H1 (cell line): ENCODE measurements at regions not wholly inside any gene's neighbourhood (a gene's known extent, or its start where the extent isn't known, plus 50 kb on each side); places are given as distances from the start of the nearest gene placed in this dataset.

Experiments used
- CTCF ChIA-PET: fragments of 300-600 bp; sonication (Branson Sonifier 250); formaldehyde crosslinking; loops from one replicate; lab custom pipeline; 2021; ENCODE audit not compliant: partially characterized antibody; lab: Charles Lee
- POLR2A ChIA-PET: fragments of 300-600 bp; sonication (Branson Sonifier 250); formaldehyde crosslinking; loops from one replicate; lab custom pipeline; 2021; ENCODE audit warnings: inconsistent platforms; ENCODE audit not compliant: partially characterized antibody; lab: Charles Lee
- DNase-seq, 2 experiments: peaks; one replicate each; pipeline versions ENCODE4 v3.0.0 to v3.0.0-alpha.2; 2010 to 2022; ENCODE audit warnings: low spot score in 2 of 2, low read depth in 1 of 2, mixed read lengths in 1 of 2
- FAIRE-seq: peaks from 2 replicates; lab custom pipeline; 2011; peaks lifted over from hg19 to GRCh38; lab: Jason Lieb, UNC
- H2AFZ ChIP-seq: 2 replicates; pipeline ENCODE4 v1.8.1; 2012; ENCODE audit warnings: low read length, inconsistent platforms
- H2AK5ac ChIP-seq: 2 replicates; pipeline ENCODE4 v1.6.1; 2013; ENCODE audit warnings: low read depth, low read length
- H2BK120ac ChIP-seq: replicated peaks from 2 replicates; pipeline ENCODE3; 2013; ENCODE audit warnings: low read depth, low read length, inconsistent platforms
- H2BK12ac ChIP-seq: 2 replicates; pipeline ENCODE4 v1.6.1; 2013; ENCODE audit warnings: low read depth, low read length
- H2BK15ac ChIP-seq: 2 replicates; pipeline ENCODE4 v1.6.1; 2013; ENCODE audit warnings: low read length
- H2BK20ac ChIP-seq: 2 replicates; pipeline ENCODE4 v1.6.1; 2013; ENCODE audit warnings: low read length
- H2BK5ac ChIP-seq: 2 replicates; pipeline ENCODE4 v1.6.1; 2013; ENCODE audit warnings: low read depth, low read length
- H3K14ac ChIP-seq: 2 replicates; pipeline ENCODE4 v1.6.1; 2013; ENCODE audit warnings: inconsistent platforms; ENCODE audit not compliant: insufficient read length
- H3K18ac ChIP-seq: 2 replicates; pipeline ENCODE4 v1.6.1; 2013; ENCODE audit warnings: low read length; ENCODE audit errors: extremely low read depth
- H3K23ac ChIP-seq: 2 replicates; pipeline ENCODE4 v1.6.1; 2013; ENCODE audit warnings: inconsistent platforms; ENCODE audit not compliant: insufficient read length
- H3K23me2 ChIP-seq: 2 replicates; pipeline ENCODE4 v1.6.1; 2013; ENCODE audit warnings: low read depth, low read length
- H3K27ac ChIP-seq: 2 replicates; pipeline ENCODE4 v1.6.1; 2011; ENCODE audit warnings: low read depth, low read length, inconsistent platforms
- H3K27me3 ChIP-seq, 4 experiments: replicated peaks in 1 of 4; 1 replicate in 1 of 4; 2 replicates in 3 of 4; pipeline versions ENCODE4 v1.6.1 to v1.8.1; 2011 to 2013; ENCODE audit warnings: low read length in 3 of 4, mild to moderate bottlenecking in 3 of 4, inconsistent platforms in 2 of 4, mixed read lengths in 2 of 4, moderate library complexity in 1 of 4; ENCODE audit not compliant: control insufficient read depth in 3 of 4, insufficient read depth in 3 of 4; ENCODE audit errors: extremely low read depth in 1 of 4
- H3K36me3 ChIP-seq, 4 experiments: 2 replicates each; pipeline versions ENCODE4 v1.6.1 to v1.8.1; 2011 to 2013; ENCODE audit warnings: mild to moderate bottlenecking in 4 of 4, low read length in 3 of 4, moderate library complexity in 2 of 4, control low read depth in 1 of 4, inconsistent platforms in 1 of 4; ENCODE audit not compliant: insufficient read depth in 4 of 4, control insufficient read depth in 2 of 4
- H3K4ac ChIP-seq: replicated peaks from 2 replicates; pipeline ENCODE3; 2013; ENCODE audit warnings: low read length, low read depth, mixed read lengths, inconsistent platforms; ENCODE audit not compliant: insufficient read length
- H3K4me1 ChIP-seq, 4 experiments: replicated peaks in 1 of 4; 1 replicate in 1 of 4; 2 replicates in 3 of 4; pipeline versions ENCODE4 v1.6.1 to v1.8.1; 2011 to 2013; ENCODE audit warnings: low read length in 3 of 4, inconsistent platforms in 2 of 4, mixed read lengths in 1 of 4; ENCODE audit not compliant: insufficient read depth in 4 of 4, control insufficient read depth in 3 of 4
- H3K4me2 ChIP-seq, 2 experiments: 2 replicates each; pipeline versions ENCODE4 v1.6.1 to v1.8.1; 2011 to 2013; ENCODE audit warnings: low read depth in 2 of 2, low read length in 2 of 2, control low read depth in 1 of 2, inconsistent platforms in 1 of 2, mild to moderate bottlenecking in 1 of 2; ENCODE audit not compliant: insufficient read depth in 1 of 2
- H3K4me3 ChIP-seq, 4 experiments: fragments of 200-600, 300-600 bp in 1 of 4; sonication (generic), shearing (Covaris generic), sonication (Bioruptor Twin) in 1 of 4; 2 replicates each; pipeline versions ENCODE4 v1.5.1 to v1.8.1; 2011 to 2016; ENCODE audit warnings: low read length in 4 of 4, low read depth in 3 of 4, control low read depth in 2 of 4, inconsistent platforms in 2 of 4, mild to moderate bottlenecking in 2 of 4, mixed read lengths in 1 of 4, moderate library complexity in 1 of 4; ENCODE audit not compliant: insufficient read depth in 2 of 4; ENCODE audit errors: extremely low read depth in 1 of 4
- H3K56ac ChIP-seq: replicated peaks from 2 replicates; pipeline ENCODE3; 2013; ENCODE audit warnings: low read depth, mild to moderate bottlenecking, mixed read lengths, low read length, inconsistent platforms; ENCODE audit not compliant: insufficient read length
- H3K79me1 ChIP-seq: 2 replicates; pipeline ENCODE4 v1.6.1; 2013; ENCODE audit warnings: low read depth, low read length, control low read depth
- H3K79me2 ChIP-seq, 2 experiments: 2 replicates each; pipeline versions ENCODE4 v1.6.1 to v1.8.1; 2012 to 2013; ENCODE audit warnings: low read length in 2 of 2, mild to moderate bottlenecking in 2 of 2, inconsistent platforms in 1 of 2; ENCODE audit not compliant: insufficient read depth in 2 of 2, control insufficient read depth in 1 of 2
- H3K9ac ChIP-seq, 4 experiments: replicated peaks in 1 of 4; 1 replicate in 1 of 4; 2 replicates in 3 of 4; pipeline versions ENCODE4 v1.6.1 to v1.8.1; 2011 to 2013; ENCODE audit warnings: low read depth in 3 of 4, low read length in 3 of 4, control low read depth in 2 of 4, mild to moderate bottlenecking in 2 of 4, moderate library complexity in 2 of 4, inconsistent platforms in 1 of 4; ENCODE audit errors: extremely low read depth in 1 of 4
- H3K9me3 ChIP-seq, 2 experiments: 2 replicates each; pipeline versions ENCODE4 v1.6.1 to v1.8.1; 2012 to 2013; ENCODE audit warnings: mild to moderate bottlenecking in 2 of 2, moderate library complexity in 2 of 2, control low read depth in 1 of 2, inconsistent platforms in 1 of 2, low read depth in 1 of 2, low read length in 1 of 2, mixed read lengths in 1 of 2; ENCODE audit not compliant: insufficient read depth in 2 of 2
- H4K20me1 ChIP-seq, 2 experiments: replicated peaks in 1 of 2; 2 replicates each; pipeline versions ENCODE3 to v1.8.1; 2011 to 2013; ENCODE audit warnings: inconsistent platforms in 2 of 2, low read length in 2 of 2, mild to moderate bottlenecking in 1 of 2; ENCODE audit not compliant: insufficient read depth in 2 of 2, control insufficient read depth in 1 of 2
- H4K5ac ChIP-seq: 2 replicates; pipeline ENCODE4 v1.6.1; 2013; ENCODE audit warnings: low read length, low read depth, mixed read lengths, inconsistent platforms; ENCODE audit not compliant: insufficient read length
- H4K8ac ChIP-seq: 2 replicates; pipeline ENCODE4 v1.8.0; 2013; ENCODE audit warnings: mild to moderate bottlenecking, moderate library complexity, low read length, inconsistent platforms; ENCODE audit not compliant: insufficient read depth; ENCODE audit errors: extremely low read depth
- H4K91ac ChIP-seq: replicated peaks from 2 replicates; pipeline ENCODE3; 2013; ENCODE audit warnings: low read length, mixed read lengths, inconsistent platforms; ENCODE audit not compliant: insufficient read length
- KDM1A ChIP-seq: fragments of 200-600, 300-600 bp; sonication (generic); IDR thresholded peaks from 2 replicates; pipeline ENCODE4 v1.7.1; 2016; ENCODE audit warnings: mild to moderate bottlenecking, low read length, borderline replicate concordance
- SAP30 ChIP-seq: fragments of 300-600 bp; sonication (generic); IDR thresholded peaks from 2 replicates; pipeline ENCODE4 v1.7.1; 2012; ENCODE audit warnings: low read length, moderate library complexity, mild to moderate bottlenecking, inconsistent platforms; ENCODE audit not compliant: insufficient read depth, insufficient replicate concordance
- SP1 ChIP-seq: IDR thresholded peaks from 2 replicates; pipeline ENCODE4 v1.6.1; 2011; ENCODE audit warnings: low read depth, low read length
- WGBS, 2 experiments: shearing (Covaris generic) in 1 of 2; methylation state at CpG; one replicate each; pipeline versions ENCODE4 v1.1.6 to v1.1.7; 2013 to 2015; ENCODE audit warnings: low lambda C conversion rate in 2 of 2, mixed read lengths in 2 of 2, inconsistent platforms in 1 of 2, low coverage in 1 of 2, missing lambda C conversion rate in 1 of 2; ENCODE audit not compliant: insufficient replicate concordance in 2 of 2, insufficient coverage in 1 of 2, insufficient read length in 1 of 2; ENCODE audit errors: extremely low coverage in 1 of 2, missing lambda C conversion rate in 1 of 2; 5-methylcytosine and 5-hydroxymethylcytosine counted together
- TF ChIP-seq, protein P1 (sequence below): IDR thresholded peaks from 2 replicates; pipeline ENCODE4 v1.6.1; 2011; ENCODE audit warnings: low read depth, mild to moderate bottlenecking, low read length; ENCODE audit not compliant: insufficient read depth

DNA sequence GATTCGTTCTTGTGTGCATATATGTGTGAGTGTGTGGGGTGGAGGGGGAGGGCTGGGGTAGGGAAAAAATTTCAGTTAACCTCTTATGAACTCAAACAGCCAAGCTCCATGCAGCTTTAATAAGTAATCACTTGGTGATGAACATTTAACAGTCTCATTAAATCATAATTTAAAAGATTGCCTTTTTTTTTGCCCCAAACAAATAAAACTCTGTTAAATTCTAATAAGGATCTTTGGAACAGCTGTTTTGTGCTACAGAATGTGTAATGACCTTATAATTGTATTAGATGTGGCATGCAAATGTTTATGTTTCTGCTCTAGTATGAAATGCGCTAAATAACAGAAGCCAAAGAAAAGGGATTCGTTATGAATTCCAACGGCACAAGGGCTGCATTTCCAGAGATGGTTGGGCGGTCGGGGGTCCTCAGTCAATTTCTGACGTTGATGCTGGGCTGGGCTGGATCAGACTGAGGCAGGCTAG is 80.0 kb upstream of the RORA start:
- Histone ChIP-seq H3K27ac (no peak overlapping the region), H4K91ac (no peak overlapping the region), H2BK15ac (no peak overlapping the region), H2BK5ac (no peak overlapping the region), H3K23me2 (no peaks in the 10 kb centered on the region), H3K4me2 (no peak overlapping the region), H2AFZ (no peak overlapping the region), H3K27me3 (no peaks in the 10 kb centered on the region), H3K4me1 (no peaks in the 10 kb centered on the region), H2BK20ac (no peak overlapping the region), H3K4ac (no peak overlapping the region), H3K56ac (no peak overlapping the region), H3K4me3 (no peak overlapping the region), H3K79me2 (no peaks in the 10 kb centered on the region), H4K8ac (no peak overlapping the region), H3K23ac (no peak overlapping the region), H3K18ac (no peak overlapping the region), H2AK5ac (no peak overlapping the region), H3K9me3 (no peaks in the 10 kb centered on the region), H4K20me1 (no peaks in the 10 kb centered on the region), H2BK120ac (no peak overlapping the region), H3K9ac (no peak overlapping the region), H4K5ac (no peak overlapping the region), H3K14ac (no peak overlapping the region), H2BK12ac (no peak overlapping the region), H3K36me3 (no peaks in the 10 kb centered on the region), H3K79me1 (no peaks in the 10 kb centered on the region)
- ChIA-PET CTCF (interaction anchor here (1.0 to 1.1 kb wide), 2 partner anchors 13 to 61 kb away, joined by 3 read pairs; no protein-coding TSS in a partner anchor), POLR2A (no interaction called here)
- 69% methylated on average over 7 of the region's 7 CpGs; no CpG with 5 or more reads in 1 of the 2 experiments for WGBS, 2 experiments
- no peak for DNase-seq
- FAIRE-seq, result no peak
- TF ChIP-seq SAP30 (no peak), KDM1A (no peak), SP1 (no peak)
- TF ChIP-seq, protein P1, sequence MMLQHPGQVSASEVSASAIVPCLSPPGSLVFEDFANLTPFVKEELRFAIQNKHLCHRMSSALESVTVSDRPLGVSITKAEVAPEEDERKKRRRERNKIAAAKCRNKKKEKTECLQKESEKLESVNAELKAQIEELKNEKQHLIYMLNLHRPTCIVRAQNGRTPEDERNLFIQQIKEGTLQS, result no peak
